HFFc6 (cell line): ENCODE measurements at regions not wholly inside any gene's neighbourhood (a gene's known extent, or its start where the extent isn't known, plus 50 kb on each side); places are given as distances from the start of the nearest gene placed in this dataset.

Source experiments
- DNase-seq: peaks from one replicate; pipeline ENCODE4 v3.0.0-alpha.2; 2018
- H3K27ac Mint-ChIP-seq: 2 replicates; pipeline ENCODE4 v1.8.0; 2020; ENCODE audit warnings: mild to moderate bottlenecking, mixed read lengths
- H3K27me3 Mint-ChIP-seq: 2 replicates; pipeline ENCODE4 v1.8.0; 2021; ENCODE audit warnings: mild to moderate bottlenecking, moderate library complexity, mixed read lengths; ENCODE audit not compliant: insufficient read depth
- H3K36me3 Mint-ChIP-seq: 2 replicates; pipeline ENCODE4 v1.8.0; 2021; ENCODE audit warnings: low read depth, mixed read lengths
- H3K4me1 Mint-ChIP-seq: 2 replicates; pipeline ENCODE4 v1.8.0; 2020; ENCODE audit warnings: low read depth, mixed read lengths
- H3K4me3 Mint-ChIP-seq: 2 replicates; pipeline ENCODE4 v1.8.0; 2020; ENCODE audit warnings: mild to moderate bottlenecking, moderate library complexity, mixed read lengths
- H3K9me3 Mint-ChIP-seq: 2 replicates; pipeline ENCODE4 v1.8.0; 2020; ENCODE audit warnings: mild to moderate bottlenecking, mixed read lengths
- CTCF ChIP-seq: fragments of 200-600 bp; sonication (generic); IDR thresholded peaks from 2 replicates; pipeline ENCODE4 v1.5.0; 2021; ENCODE audit warnings: antibody characterized with exemption, mild to moderate bottlenecking

DNA sequence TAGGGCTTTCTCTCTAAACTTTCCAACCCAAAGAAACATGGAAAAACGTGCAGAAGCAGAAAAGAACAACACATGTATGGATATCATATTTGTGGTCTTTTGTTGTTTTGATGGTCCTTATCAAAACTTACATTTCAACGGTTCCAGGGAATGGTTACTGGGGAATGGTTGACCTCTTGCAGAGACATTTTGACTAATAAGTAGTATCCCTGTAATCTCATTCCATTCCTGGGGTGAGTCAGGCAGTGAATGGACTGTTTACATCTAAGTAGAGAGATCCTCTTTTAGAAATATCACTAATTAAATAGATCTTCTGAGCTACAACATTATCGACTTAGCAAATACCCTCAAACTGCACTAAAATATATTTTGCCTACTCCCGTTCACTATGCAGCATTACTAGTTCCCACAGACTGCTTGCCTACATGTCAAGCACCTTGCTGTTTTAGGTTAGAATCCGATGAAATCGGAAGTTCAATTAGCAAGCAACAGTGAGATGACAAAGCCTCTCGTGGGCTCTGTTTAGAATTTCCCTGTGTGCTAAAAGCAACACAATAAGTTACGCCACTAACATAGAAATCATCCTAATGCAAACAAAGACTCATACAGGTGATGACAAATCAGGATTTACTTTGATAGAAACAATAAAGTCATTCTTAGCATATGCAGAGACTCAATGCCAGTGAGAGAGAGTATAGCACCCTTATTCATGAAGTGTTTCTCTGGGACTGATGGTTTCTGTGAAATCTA lies 797.7 kb upstream of the ARGLU1 start:
- no peaks in the 10 kb centered on the region for H3K4me1 Mint-ChIP-seq
- no peaks in the 10 kb centered on the region for H3K27me3 Mint-ChIP-seq
- no peaks in the 10 kb centered on the region; the same call in 1 of the 2 replicates for H3K36me3 Mint-ChIP-seq
- no peak overlapping the region for H3K27ac Mint-ChIP-seq
- TF ChIP-seq CTCF = no peak
- H3K4me3 Mint-ChIP-seq = no peak overlapping the region
- DNase-seq = no peak
- H3K9me3 Mint-ChIP-seq = peaks cover 47% of the 10 kb centered on the region

GRCh38 chr13:107364658-107365057 lies 796.7 kb upstream of the ARGLU1 start:
- Mint-ChIP-seq H3K4me3 (no peak overlapping the region), H3K27ac (no peak overlapping the region), H3K4me1 (no peaks in the 10 kb centered on the region), H3K9me3 (peaks cover 49% of the 10 kb centered on the region), H3K27me3 (no peaks in the 10 kb centered on the region), H3K36me3 (no peaks in the 10 kb centered on the region; the same call in 1 of the 2 replicates)
- no peak for DNase-seq
- TF ChIP-seq CTCF = no peak

DNA sequence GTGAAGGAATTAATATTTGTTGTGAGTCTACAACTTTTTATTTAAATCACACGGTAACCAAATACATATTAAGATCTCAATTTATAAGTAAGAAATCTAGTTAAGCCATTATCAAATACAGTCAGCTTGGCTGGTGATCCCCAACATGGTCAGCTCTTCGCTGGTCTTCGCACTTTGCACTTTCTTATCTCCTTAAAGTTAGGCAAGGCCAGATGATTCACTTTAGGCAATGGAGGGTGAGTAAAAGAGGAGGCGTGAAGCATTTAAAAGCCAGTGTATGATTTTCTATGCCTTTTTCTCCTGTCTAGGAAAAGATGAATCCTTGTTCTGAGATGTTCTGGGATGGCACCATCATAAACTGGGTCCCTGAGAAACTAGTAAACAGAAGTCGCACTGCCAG lies 793.7 kb upstream of the ARGLU1 start:
- Mint-ChIP-seq H3K36me3 (peaks cover 4% of the 10 kb centered on the region; the same call in 1 of the 2 replicates), H3K27ac (no peak overlapping the region), H3K4me1 (no peaks in the 10 kb centered on the region), H3K9me3 (peaks cover 51% of the 10 kb centered on the region), H3K27me3 (no peaks in the 10 kb centered on the region), H3K4me3 (no peak overlapping the region)
- no peak for DNase-seq
- TF ChIP-seq CTCF = no peak

- no peaks in the 10 kb centered on the region for H3K4me1 Mint-ChIP-seq
- H3K36me3 Mint-ChIP-seq = peaks cover 7% of the 10 kb centered on the region; the same call in 1 of the 2 replicates
- H3K4me3 Mint-ChIP-seq = no peak overlapping the region
- no peaks in the 10 kb centered on the region for H3K27me3 Mint-ChIP-seq
- H3K9me3 Mint-ChIP-seq = peaks cover 54% of the 10 kb centered on the region
- DNase-seq = no peak
- no peak overlapping the region for H3K27ac Mint-ChIP-seq
- no peak for TF ChIP-seq CTCF
Observed at GRCh38 chr13:107360010-107360409, 792.1 kb upstream of the ARGLU1 start.

- TF ChIP-seq CTCF = no peak
- H3K4me1 Mint-ChIP-seq = no peaks in the 10 kb centered on the region
Observed at GRCh38 chr13:107358866-107359265, 790.9 kb upstream of the ARGLU1 start.

More at GRCh38 chr13:107358866-107359265, 790.9 kb upstream of the ARGLU1 start:
- Mint-ChIP-seq H3K36me3 (peaks cover 9% of the 10 kb centered on the region; the same call in 1 of the 2 replicates), H3K27me3 (no peaks in the 10 kb centered on the region), H3K4me3 (no peak overlapping the region), H3K9me3 (peaks cover 65% of the 10 kb centered on the region), H3K27ac (no peak overlapping the region)
- no peak for DNase-seq
